GM21786 (cell line): ENCODE measurements at regions not wholly inside any gene's neighbourhood (a gene's known extent, or its start where the extent isn't known, plus 50 kb on each side); places are given as distances from the start of the nearest gene placed in this dataset.
"Not testable (repeated sequence)": the region's sequence is repeated elsewhere in the genome, so short reads cannot be mapped to it uniquely, and the experiment has no call there.

ENCODE experiments used
- ATAC-seq: cut with Tn5 transposase; IDR thresholded peaks from one replicate; pipeline ENCODE4 v1.9.1; 2021; ENCODE audit not compliant: unreplicated experiment

DNA sequence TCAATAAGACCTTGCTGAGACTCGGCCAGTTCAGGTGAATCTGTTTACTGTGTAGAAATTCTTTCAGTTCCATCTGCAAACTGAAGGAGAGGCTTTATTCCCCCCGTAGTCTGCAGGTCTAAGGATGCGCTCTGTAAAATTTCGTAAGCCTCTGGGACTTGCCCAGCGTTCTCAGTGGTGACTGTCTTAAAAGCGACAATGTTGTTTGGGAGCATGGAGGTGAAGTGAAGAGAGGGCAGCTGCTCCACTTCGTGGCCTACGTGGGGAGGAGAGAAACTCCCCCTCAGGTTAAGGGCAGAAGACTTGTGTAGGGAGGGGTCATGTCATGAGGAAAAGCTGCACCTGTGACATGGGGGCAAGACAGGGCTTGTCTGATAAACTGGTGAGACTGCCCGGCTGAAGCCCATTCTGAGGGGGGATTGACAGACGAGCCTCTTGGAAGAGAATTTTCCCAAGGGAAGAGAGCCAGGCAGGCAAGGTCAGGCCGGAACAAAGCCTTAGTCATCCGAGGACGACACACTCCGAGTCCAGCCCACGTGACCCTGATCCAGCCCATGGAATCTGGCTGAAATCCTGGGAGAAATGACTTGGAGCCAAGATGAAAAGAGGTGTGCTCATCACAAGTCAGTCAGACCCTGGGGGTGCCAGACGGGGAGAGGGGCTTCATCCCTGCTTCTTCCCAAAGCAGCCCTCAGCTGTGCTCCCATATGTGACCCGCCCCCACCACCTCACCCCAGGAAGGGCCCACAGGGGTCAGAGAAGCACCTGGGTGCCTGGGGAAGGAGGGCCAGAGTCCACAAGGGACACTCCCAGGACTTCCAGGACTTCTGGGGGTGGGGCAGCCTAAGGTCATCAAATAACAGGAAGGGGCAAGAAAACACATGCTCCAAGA is 88.5 kb upstream of the SH3BP4 start:
- no peak for ATAC-seq

DNA sequence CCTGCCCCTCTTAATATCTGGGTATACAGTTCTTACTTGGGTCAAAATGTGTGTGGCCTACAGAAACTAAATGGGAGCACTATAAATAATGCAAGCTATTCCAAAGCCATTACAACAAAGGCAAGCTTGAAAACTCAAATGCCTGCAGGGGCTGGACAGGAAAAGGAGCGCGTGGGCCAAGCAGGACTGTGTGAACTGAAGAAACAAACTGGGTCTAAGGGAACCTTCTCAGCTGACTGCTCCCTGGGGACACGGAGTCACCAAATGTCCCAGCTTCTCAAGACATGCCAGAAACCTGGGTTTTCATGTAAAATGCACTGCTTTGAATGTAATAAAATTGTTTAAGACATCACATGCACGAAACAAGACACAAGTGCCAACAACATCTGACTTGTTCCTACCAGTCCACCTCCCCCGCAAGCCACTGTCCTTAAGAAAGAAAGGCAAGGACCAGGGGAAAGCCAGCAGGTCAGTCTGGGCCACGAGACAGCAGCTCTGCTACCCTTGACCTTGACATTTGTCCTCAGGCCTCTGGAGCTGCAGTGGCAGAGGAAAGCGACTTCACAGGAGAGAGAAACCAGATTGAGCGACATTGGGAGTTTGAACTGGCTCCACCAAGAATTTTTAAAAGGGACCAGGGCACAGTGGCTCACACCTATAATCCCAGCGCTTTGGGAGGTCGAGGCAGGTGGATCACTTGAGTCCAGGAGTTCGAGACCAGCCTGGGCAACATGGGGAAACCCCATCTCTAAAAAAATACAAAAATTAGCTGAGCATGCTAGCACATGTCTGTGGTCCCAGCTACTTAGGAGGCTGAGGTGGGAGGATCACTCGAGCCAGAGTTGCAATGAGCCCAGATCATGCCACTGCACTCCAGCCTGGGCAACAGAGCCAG is 89.7 kb upstream of the SH3BP4 start:
- no peak for ATAC-seq

DNA sequence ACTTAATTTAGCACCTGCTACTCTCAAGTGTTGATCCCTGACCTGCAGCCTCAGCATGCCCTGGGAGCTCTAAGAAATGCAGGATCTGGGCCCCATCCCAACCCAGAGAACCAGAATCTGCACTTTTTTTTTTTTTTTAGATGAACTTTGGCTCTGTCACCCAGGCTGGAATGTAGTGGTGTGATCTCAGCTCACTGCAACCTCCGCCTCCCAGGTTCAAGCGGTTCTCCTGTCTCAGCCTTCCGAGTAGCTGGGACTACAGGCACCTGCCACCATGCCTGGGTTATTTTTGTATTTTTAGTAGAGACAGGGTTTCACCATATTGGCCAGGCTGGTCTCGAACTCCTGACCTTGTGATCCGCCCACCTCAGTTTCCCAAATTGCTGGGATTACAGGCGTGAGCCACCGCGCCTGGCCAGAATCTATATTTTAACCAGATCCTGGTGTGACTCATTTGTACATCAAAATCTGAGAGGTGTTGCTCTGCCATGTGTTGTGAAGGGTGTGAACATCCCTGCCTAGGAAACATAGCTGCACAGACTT is 92.4 kb upstream of the SH3BP4 start:
- not testable (repeated sequence) for ATAC-seq

DNA sequence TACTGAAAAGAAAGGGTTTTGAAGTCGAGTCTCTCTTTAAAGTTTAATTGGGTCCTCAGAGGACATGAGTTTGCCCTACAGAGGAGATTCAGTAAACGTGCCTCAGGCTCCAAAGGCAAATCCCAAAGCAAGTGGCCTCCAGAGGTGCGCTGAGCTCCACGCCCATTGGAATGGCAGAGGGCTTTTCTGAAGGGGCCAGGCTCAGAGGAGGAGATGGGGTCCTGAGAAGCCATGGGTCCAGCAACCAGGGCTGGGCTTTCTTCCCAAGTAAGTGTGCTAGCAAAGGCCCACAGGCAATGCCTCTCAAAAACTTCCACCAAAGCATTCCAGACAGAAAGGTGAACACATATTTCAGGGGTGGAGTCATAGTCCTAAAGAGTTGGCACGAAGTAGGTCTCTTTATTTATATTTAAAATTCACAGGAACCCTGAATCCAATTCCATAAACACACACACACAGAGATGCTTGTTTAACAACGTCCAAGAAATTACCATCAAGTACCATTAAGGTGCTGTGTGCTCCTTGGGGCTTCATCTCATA is 93.0 kb upstream of the SH3BP4 start:
- ATAC-seq, result no peak

DNA sequence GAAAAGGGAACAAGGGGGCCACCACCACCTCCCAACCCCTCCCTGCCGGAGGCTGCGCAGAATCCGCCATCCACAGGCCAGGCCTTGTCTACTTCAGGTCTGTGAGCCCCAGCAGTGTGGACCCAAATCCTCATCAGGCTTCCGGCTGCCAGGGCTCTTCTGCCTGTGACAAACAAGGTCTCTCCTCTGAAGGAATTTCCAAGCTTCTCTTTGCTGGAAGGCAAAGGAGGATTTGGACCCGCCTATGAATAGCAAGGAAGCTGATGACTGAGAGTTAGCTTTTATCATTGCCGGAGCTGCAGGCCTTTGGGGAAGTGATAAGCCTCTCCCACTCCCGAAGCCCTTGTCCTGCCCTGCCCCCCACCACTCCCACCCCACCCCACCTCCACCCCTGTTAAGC is 93.7 kb upstream of the SH3BP4 start:
- ATAC-seq, result no peak

DNA sequence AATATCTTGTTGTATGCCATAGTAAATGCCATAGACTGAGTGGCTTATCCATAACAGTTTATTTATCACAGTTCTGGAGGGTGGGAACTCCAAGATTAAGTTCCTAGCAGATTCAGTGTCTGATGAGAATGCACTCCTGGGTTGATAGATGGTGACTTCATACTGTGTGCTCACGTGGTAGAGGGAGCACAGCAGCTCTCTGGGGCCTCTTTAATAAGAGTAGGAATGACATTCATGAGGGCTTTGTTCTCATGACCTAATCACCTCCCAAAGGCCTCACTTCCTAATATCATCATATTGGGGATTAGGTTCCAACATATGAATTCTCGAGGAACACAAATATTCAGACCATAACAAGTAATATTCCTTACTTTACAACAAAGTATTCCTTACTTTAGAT is 98.1 kb upstream of the SH3BP4 start:
- no peak for ATAC-seq

DNA sequence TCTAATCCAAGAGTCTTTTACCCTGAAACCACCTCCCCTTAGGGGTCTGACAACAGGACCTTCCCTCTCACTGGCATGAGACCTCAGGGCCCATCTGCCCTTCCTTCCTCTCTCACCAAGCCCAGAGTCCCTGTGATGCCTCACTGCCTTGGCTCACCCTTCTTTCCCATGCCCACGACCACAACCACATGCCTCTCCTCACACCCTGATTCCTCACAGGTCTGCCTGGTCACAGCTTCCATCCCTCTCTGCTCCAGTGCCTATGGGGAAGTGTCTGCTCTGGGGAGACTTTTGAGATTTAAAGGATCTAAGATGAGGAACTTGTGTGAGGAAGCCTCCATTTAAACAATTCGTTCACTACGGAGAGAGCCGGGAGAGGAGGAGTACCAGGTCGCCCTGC is 98.9 kb upstream of the SH3BP4 start:
- ATAC-seq, result no peak

DNA sequence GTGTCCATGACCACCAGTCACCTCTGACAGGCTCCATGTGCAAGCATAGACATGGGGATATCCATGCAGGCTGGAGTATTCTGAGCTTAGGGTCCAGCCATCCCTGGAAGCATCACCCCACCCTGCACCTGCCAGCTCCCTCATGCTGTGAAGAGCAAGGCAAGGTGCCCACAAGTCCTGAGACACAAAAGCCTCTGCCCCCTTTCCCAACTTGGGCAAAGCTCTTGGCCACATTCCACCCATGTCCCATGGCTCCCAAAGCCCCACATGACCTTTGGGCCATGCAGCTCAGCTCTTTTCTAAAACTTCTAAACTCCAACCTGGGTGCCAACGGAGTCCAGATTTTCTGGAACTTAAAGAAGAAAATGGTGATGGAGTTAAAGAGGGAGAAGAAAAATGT is 99.8 kb upstream of the SH3BP4 start:
- no peak for ATAC-seq

DNA sequence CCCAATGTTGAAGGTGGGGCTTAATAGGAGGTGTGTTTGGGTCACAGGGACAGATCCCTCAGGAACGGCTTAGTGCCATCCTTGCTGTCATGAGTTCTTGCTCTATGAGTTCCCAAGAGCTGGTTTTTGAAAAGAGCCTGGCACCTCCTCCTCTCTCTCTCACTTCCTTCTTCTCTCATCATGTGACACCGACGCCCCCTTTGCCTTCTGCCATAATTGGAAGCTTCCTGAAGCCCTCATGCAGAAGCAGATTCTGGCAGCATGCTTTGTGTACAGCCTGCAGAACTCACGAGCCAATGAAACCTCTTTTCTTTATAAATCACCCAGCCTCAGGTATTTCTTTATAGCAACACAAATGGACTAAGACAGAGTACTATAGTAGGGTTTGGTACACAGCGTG is 100.4 kb upstream of the SH3BP4 start:
- no peak for ATAC-seq

DNA sequence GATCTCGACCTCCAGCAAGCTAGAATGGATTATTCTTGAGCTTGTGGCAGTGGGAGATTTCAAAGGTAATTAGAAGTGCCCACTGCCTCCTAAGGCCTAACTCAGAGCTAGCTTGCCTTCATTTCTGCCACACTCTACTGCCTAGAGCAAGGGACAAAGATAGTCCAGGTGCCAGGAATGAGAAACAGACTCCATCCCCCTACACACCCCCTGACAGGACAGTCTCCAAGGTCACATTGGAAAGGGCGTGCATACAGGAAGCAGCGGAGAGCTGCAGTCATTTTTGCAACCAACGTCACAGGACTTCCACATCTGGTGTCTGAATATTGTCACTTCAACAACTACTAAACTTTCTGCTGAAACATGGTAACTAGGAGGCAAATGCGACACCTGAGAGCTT is 101.0 kb upstream of the SH3BP4 start:
- no peak for ATAC-seq

DNA sequence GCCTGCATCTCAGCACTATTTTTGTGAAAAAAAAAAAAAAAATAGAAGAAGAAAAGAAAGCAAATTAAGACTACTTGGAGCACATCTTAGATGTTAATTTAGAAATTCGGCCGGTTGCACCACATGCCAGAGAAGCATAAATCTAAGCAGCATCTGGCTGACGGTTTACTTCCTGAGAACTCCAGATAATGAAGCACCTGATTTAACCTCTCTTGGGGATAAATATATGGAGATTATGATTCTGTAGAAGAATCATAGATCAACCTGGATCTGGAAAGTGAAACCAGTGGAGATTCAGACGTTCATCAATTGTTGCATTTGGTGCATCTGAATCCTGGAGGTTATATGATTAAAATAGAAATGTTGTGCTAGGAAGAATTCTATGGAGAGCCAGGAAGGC is 102.1 kb upstream of the SH3BP4 start:
- no peak for ATAC-seq

DNA sequence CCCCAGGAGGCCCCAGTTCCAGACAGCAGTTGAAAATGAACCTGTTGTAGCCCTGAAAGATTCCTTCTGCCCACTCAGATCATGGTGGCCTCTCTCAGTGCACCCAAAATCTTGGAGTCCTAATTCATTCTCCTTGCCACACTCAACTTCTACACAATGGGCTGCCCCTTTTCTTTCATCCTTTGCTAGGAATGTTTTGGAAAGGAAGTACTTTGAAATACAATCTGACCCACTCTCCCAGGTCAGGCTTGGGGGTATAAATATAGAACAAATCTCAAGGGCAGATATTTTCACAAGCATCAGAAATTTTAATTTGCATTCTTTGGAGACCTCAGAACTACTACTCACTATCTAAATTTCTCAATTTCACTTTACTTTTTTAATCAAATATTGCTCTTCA is 103.2 kb upstream of the SH3BP4 start:
- no peak for ATAC-seq

DNA sequence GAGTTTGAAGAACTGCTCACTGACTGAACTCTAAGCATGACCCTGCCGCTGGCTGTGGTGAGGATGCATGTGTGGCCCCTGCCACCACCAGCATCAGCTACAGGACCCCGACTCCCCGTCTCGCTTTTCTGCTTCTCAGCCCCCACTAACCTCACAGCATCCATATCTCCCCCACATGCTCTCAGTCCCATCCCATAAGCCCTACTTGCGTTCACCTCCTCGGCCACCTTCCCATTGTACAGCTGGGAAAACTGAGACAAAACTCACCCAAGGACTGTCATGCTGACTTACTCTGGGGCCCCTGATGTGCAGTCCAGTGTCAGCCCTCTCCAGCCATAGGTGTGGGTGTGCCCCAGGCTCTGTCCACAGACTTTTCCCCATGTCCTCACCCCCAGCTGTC is 104.2 kb upstream of the SH3BP4 start:
- ATAC-seq, result no peak

DNA sequence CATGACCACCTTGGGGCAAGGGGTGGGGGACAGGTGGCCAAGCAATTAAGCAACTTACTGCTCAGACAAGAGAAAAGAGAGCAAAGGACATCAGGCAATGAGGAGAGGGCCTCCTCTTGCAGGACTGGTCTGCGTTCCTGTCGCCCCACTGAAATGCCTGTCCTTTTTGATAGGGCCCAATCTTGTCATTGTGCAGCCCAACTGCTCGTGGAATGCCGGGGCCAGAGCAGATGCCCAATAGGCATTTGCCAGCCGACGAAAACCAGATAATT is 104.5 kb upstream of the SH3BP4 start:
- ATAC-seq, result no peak

DNA sequence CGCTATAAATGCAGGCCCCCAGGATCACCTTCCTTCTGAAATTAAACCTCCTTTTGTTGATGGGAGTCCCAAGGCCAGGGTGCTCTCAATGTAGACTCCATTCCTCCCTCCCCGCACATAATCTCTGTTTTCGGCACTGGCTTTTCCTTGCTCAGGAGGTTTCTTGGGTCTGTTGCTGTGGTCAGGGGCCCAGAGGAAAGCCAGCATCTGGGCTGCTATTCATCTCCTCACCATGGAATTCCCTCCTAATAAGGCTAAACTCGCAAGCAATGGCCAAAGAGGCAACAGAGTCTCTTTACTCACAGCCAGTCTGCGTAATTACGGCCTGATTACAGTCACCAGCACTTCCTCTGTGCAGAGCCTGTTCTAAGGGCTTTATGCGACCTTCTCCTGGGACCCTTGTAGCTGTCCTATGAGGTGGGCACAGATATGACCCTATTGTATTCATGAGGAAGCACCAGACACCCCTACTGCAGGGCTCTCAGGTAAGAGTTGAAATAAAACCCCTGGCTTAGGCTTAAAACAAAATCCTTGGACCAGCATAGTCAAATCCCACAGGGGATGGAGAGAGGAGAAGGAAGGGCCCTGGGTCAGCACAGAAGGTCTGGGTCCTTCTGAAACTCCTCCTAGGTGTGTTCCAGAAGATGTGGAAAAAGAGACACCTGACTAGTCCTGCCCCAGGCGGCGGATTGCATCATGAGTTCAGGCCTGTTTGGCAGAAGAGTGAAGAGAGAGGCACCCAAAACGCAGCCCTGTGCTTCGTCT is 105.0 kb upstream of the SH3BP4 start:
- ATAC-seq, result no peak

DNA sequence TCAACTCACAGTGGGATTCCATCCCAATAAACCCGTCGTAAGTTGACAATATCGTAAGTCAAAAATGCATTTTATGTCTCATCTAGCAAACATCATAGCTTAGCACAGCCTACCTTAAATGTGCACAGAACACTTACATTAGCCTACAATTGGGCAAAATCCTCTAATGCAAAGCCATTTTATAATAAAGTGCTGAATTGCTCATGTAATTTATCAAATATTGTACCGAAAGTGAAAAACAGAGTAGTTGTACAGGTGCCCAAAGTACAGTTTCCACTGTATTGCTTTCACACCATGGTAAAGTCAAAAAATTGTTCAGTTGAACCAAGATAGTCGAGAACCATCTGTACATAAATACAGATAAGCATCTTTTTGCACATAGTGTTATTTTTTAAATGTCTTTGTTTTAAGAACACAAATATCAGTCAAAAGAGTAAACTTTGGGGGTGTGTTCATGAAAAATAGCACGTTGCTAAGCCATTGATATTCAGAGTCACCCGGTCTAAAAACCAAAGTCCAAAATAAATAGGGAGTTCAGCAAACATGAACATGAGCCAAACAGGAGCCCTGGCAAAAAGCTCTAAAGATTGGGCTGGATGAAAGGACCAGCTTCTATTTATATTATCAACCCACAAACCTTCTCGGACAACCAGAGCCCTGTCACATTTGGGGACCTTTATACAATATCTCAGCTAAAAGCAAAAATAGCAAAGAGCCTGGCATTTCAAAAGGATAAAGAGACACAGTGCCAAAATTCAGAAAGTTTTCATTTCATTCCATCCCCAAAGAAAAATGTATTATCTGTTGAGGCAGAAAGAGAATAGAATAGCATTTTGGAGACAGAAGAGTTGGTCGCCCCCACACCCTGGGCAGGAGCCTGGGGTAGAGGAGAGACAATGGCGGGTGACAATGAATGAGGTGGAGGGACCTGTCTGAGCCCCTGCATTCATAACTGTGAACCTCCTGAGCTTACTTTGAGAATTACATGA is 105.9 kb upstream of the SH3BP4 start:
- no peak for ATAC-seq

DNA sequence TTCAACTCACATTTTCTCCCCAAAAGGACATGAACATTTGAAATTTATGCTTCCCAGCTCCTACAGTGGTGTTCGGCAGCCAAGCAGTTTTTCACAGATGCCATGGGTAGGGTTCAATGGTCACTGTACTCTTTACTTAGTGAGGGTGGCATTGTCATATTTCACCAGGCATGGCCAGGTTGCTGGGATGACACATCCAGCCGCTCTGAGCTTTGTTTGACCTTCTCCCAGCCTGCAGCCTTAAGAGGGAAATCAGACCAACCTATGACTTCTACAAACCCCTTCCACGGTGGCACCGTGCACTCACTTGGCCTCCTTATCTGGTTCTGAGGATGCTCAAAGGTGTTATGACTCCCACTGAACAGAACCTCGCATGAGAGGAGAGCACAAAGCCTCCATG is 108.4 kb upstream of the SH3BP4 start:
- no peak for ATAC-seq

DNA sequence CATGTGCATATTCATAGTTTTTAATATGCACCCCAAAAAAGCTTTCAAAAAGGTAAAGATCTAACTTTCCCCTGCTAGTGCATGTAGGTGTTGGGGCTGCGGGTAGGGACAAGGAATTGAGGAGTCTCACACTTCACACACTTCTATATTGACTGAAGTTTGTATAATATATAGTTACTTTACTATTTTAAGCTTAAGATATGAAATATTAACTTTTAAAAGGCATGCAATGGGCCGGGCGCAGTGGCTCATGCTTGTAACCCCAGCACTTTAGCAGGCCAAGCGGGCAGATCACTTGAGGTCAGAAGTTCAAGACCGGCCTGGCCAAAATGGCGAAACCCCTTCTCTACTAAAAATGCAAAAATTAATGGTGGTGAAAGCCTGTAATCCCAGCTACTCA is 109.1 kb upstream of the SH3BP4 start:
- ATAC-seq, result no peak

DNA sequence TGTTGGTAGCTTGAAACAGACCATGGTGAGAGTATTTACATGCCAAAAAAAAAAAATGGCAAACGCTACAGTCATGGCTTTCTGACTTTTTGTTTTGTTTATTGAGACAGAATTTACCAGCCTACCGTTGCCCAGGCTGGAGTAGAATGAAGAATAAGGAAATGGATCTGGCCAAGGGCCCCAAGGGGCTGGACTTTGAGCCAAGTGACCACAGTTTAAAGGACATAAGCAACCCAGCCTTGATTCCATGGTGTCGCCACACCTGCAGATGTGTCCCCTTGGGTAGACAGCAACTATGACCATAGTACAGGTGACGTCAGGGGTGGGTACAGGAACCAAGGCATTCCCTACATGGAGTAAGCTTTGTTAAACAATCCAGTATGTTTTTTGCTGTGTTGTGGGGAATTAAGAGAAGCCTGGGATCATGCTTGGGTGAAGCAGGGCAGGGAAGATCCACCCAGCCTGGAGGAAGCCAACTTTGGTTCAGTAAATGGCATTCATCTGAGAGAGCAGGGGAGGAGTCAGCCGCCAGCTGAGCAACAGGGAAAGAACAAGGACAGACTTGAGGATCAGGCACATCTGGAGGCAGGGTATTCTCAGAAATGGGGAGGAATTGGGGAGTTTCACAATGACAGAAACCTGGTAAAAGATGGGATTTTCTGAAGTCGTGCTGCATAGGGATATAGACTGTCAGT is 110.3 kb upstream of the SH3BP4 start:
- no peak for ATAC-seq
